D721Med (cell line): ENCODE measurements at regions not wholly inside any gene's neighbourhood (a gene's known extent, or its start where the extent isn't known, plus 50 kb on each side); places are given as distances from the start of the nearest gene placed in this dataset.

Experiments used
- DNase-seq: peaks from one replicate; pipeline ENCODE4 v3.0.0; 2011; ENCODE audit warnings: low spot score; ENCODE audit not compliant: insufficient read length
- FAIRE-seq: peaks from 2 replicates; lab custom pipeline; 2011; peaks lifted over from hg19 to GRCh38; lab: Jason Lieb, UNC
- CTCF ChIP-seq: IDR thresholded peaks from 2 replicates; pipeline ENCODE4 v1.5.1; 2012; ENCODE audit warnings: mild to moderate bottlenecking, control low read depth; ENCODE audit not compliant: insufficient read depth; ENCODE audit errors: missing control alignments

GRCh38 chr12:94039199-94039840, 109.1 kb upstream of the PLXNC1 start:
- DNase-seq = no peak
- no peak for TF ChIP-seq CTCF
- no peak for FAIRE-seq

- FAIRE-seq (no peak), DNase-seq (no peak)
- no peak for TF ChIP-seq CTCF
Observed at GRCh38 chr12:94039914-94040313, 108.5 kb upstream of the PLXNC1 start.

- no peak for DNase-seq
- TF ChIP-seq CTCF = no peak
- FAIRE-seq = no peak
Observed at GRCh38 chr12:94041850-94042249, 106.5 kb upstream of the PLXNC1 start.

- DNase-seq (no peak), FAIRE-seq (no peak)
- TF ChIP-seq CTCF = no peak
Observed at GRCh38 chr12:94042321-94042720, 106.1 kb upstream of the PLXNC1 start.

GRCh38 chr12:94046626-94047410, 101.6 kb upstream of the PLXNC1 start:
- FAIRE-seq = no peak
- no peak for DNase-seq

GRCh38 chr12:94047781-94048567, 100.4 kb upstream of the PLXNC1 start:
- no peak for TF ChIP-seq CTCF
- FAIRE-seq = no peak
- no peak for DNase-seq

More at GRCh38 chr12:94046626-94047410, 101.6 kb upstream of the PLXNC1 start:
- TF ChIP-seq CTCF = no peak
